PC-9 (cell line): ENCODE measurements at regions not wholly inside any gene's neighbourhood (a gene's known extent, or its start where the extent isn't known, plus 50 kb on each side); places are given as distances from the start of the nearest gene placed in this dataset.
"Not testable (repeated sequence)": the region's sequence is repeated elsewhere in the genome, so short reads cannot be mapped to it uniquely, and the experiment has no call there.

Experiments used
- BruUV-seq: library from RNA; stranded (reverse); fragments of 400-500 nt; replicated peaks from 2 replicates; lab custom pipeline; 2021; lab: Mats Ljungman, UMichigan
- CTCF ChIA-PET: fragments of 300-600 bp; sonication (Branson Sonifier 250); formaldehyde crosslinking; loops from one replicate; lab custom pipeline; 2022; ENCODE audit warnings: antibody characterized with exemption; lab: Charles Lee
- POLR2A ChIA-PET: fragments of 300-600 bp; sonication (Branson Sonifier 250); formaldehyde crosslinking; loops from one replicate; lab custom pipeline; 2022; ENCODE audit warnings: antibody characterized with exemption; ENCODE audit not compliant: unreplicated experiment; lab: Charles Lee
- DNase-seq, 2 experiments: peaks; one replicate each; pipeline versions ENCODE4 v3.0.0 to v3.0.0-alpha.2; 2015 to 2022; ENCODE audit warnings: mixed read lengths in 1 of 2
- H2AFZ ChIP-seq: fragments of 200-600 bp; sonication (generic); 2 replicates; pipeline ENCODE4 v1.8.1; 2017; ENCODE audit warnings: antibody characterized with exemption
- H3F3A ChIP-seq: fragments of 200-600 bp; sonication (generic); 2 replicates; pipeline ENCODE4 v1.8.1; 2017; ENCODE audit warnings: antibody characterized with exemption, mild to moderate bottlenecking, low read depth; ENCODE audit not compliant: insufficient read depth
- H3K27ac ChIP-seq: fragments of 200-600 bp; sonication (generic); 2 replicates; pipeline ENCODE4 v1.6.1; 2016; ENCODE audit warnings: mixed run types
- H3K27me3 ChIP-seq: fragments of 200-600 bp; sonication (generic); 2 replicates; pipeline ENCODE4 v1.6.1; 2016; ENCODE audit warnings: low read depth, mixed run types; ENCODE audit not compliant: insufficient read depth
- H3K36me3 ChIP-seq: fragments of 200-600 bp; sonication (generic); 2 replicates; pipeline ENCODE4 v1.6.1; 2016; ENCODE audit warnings: low read depth, mixed run types
- H3K4me1 ChIP-seq: fragments of 200-600 bp; sonication (generic); replicated peaks from 2 replicates; pipeline ENCODE4 v1.6.1; 2016; ENCODE audit warnings: mixed run types; ENCODE audit not compliant: insufficient read depth
- H3K4me2 ChIP-seq: fragments of 200-600 bp; sonication (generic); 2 replicates; pipeline ENCODE4 v1.6.1; 2017; ENCODE audit warnings: mixed run types
- H3K4me3 ChIP-seq: fragments of 200-600 bp; sonication (generic); 2 replicates; pipeline ENCODE4 v1.6.1; 2016; ENCODE audit warnings: mixed run types
- H3K79me2 ChIP-seq: fragments of 200-600 bp; sonication (generic); 2 replicates; pipeline ENCODE4 v1.6.1; 2017; ENCODE audit warnings: low read depth, mixed run types
- H3K9me2 ChIP-seq: fragments of 200-600 bp; sonication (generic); 2 replicates; pipeline ENCODE4 v1.8.1; 2017; ENCODE audit warnings: mild to moderate bottlenecking; ENCODE audit not compliant: insufficient read depth
- H3K9me3 ChIP-seq: fragments of 200-600 bp; sonication (generic); 2 replicates; pipeline ENCODE4 v1.8.1; 2016; ENCODE audit warnings: low read depth; ENCODE audit not compliant: insufficient read depth
- H4K20me1 ChIP-seq: fragments of 200-600 bp; sonication (generic); 2 replicates; pipeline ENCODE4 v1.8.1; 2017; ENCODE audit not compliant: insufficient read depth
- CTCF ChIP-seq: fragments of 200-600 bp; sonication (generic); conservative IDR thresholded peaks from 2 replicates; pipeline ENCODE4 v1.6.1; 2017; ENCODE audit warnings: mixed run types, antibody characterized with exemption, mild to moderate bottlenecking, moderate library complexity
- EZH2 ChIP-seq: fragments of 200-600 bp; sonication (generic); IDR thresholded peaks from 2 replicates; pipeline ENCODE4 v1.8.0; 2017; ENCODE audit warnings: antibody characterized with exemption, low read depth
- intact Hi-C: fragments of 100-400 bp; cut with micrococcal nuclease; formaldehyde crosslinking; loops from one replicate; pipeline ENCODE4 v1.10.0; 2022; ENCODE audit not compliant: unreplicated experiment

- no TSS peak for BruUV-seq
- no peaks in the 10 kb centered on the region for H3K27me3 ChIP-seq
- H3K27ac ChIP-seq: no peak overlapping the region
- TF ChIP-seq CTCF: no peak
- TF ChIP-seq EZH2: no peak
- intact Hi-C loops: no loop called here
- no peak for DNase-seq
- H4K20me1 ChIP-seq: no peaks in the 10 kb centered on the region
- POLR2A ChIA-PET: no interaction called here
- H3K9me2 ChIP-seq: no peaks in the 10 kb centered on the region
- H2AFZ ChIP-seq: no peak overlapping the region
- no peaks in the 10 kb centered on the region for H3K4me1 ChIP-seq
- H3F3A ChIP-seq: no peaks in the 10 kb centered on the region
- H3K9me3 ChIP-seq: no peaks in the 10 kb centered on the region
- H3K36me3 ChIP-seq: no peaks in the 10 kb centered on the region
- H3K4me3 ChIP-seq: no peak overlapping the region
- CTCF ChIA-PET: no interaction called here
- H3K4me2 ChIP-seq: no peak overlapping the region
- no peaks in the 10 kb centered on the region for H3K79me2 ChIP-seq
These were observed 80.7 kb downstream of the GRIN2B start for GRCh38 chr12:13900718-13901117.

- H2AFZ ChIP-seq, H3K4me2 ChIP-seq, H3K27me3 ChIP-seq, H3K9me3 ChIP-seq, DNase-seq, CTCF ChIA-PET, H3F3A ChIP-seq, intact Hi-C loops, BruUV-seq, H3K36me3 ChIP-seq, H3K27ac ChIP-seq, H3K79me2 ChIP-seq, H3K4me1 ChIP-seq, POLR2A ChIA-PET, H3K9me2 ChIP-seq, H3K4me3 ChIP-seq, H4K20me1 ChIP-seq: not testable (repeated sequence)
These were observed 83.0 kb downstream of the GRIN2B start for GRCh38 chr12:13898387-13898786.

- no peak for TF ChIP-seq EZH2
- TF ChIP-seq CTCF: no peak
- CTCF ChIA-PET: no interaction called here
- Histone ChIP-seq H3K9me2 (no peaks in the 10 kb centered on the region), H3K4me3 (no peak overlapping the region), H3K36me3 (no peaks in the 10 kb centered on the region), H3K27ac (no peak overlapping the region), H3K4me1 (no peaks in the 10 kb centered on the region), H2AFZ (no peak overlapping the region), H4K20me1 (no peaks in the 10 kb centered on the region; the same call in 1 of the 2 replicates), H3K79me2 (no peaks in the 10 kb centered on the region), H3K27me3 (no peaks in the 10 kb centered on the region), H3F3A (no peaks in the 10 kb centered on the region), H3K9me3 (no peaks in the 10 kb centered on the region), H3K4me2 (no peak overlapping the region)
- DNase-seq: no peak
- POLR2A ChIA-PET: no interaction called here
- intact Hi-C loops: no loop called here
- no TSS peak for BruUV-seq
These were observed 83.6 kb downstream of the GRIN2B start for GRCh38 chr12:13897811-13898210.

GRCh38 chr12:13896063-13896626 is 85.3 kb downstream of the GRIN2B start:
- TF ChIP-seq CTCF (no peak), EZH2 (no peak)
- H3K9me3 ChIP-seq: no peaks in the 10 kb centered on the region
- POLR2A ChIA-PET: no interaction called here
- H3K9me2 ChIP-seq: no peaks in the 10 kb centered on the region
- DNase-seq: no peak
- H3K4me2 ChIP-seq: no peak overlapping the region
- H2AFZ ChIP-seq: no peak overlapping the region; the same call in 1 of the 2 replicates
- no TSS peak for BruUV-seq
- H3K4me3 ChIP-seq: no peak overlapping the region
- no peaks in the 10 kb centered on the region for H3K79me2 ChIP-seq
- H3F3A ChIP-seq: no peaks in the 10 kb centered on the region
- H3K36me3 ChIP-seq: no peaks in the 10 kb centered on the region
- no peaks in the 10 kb centered on the region; the same call in 1 of the 2 replicates for H4K20me1 ChIP-seq
- intact Hi-C loops: no loop called here
- CTCF ChIA-PET: interaction anchor here (0.6 kb wide), 1 partner anchor 147 kb away, joined by 3 read pairs; no protein-coding TSS in a partner anchor
- no peaks in the 10 kb centered on the region for H3K4me1 ChIP-seq
- H3K27ac ChIP-seq: no peak overlapping the region
- H3K27me3 ChIP-seq: no peaks in the 10 kb centered on the region
